Spleen (tissue), 7 donors: ENCODE measurements at regions not wholly inside any gene's neighbourhood (a gene's known extent, or its start where the extent isn't known, plus 50 kb on each side); places are given as distances from the start of the nearest gene placed in this dataset.

Experiments used
- CTCF ChIP-seq, 11 experiments: fragments of 200-600 bp in 7 of 11; fragments of 450-650 bp in 4 of 11; sonication (generic) in 4 of 11; IDR thresholded peaks in 8 of 11; conservative IDR thresholded peaks in 3 of 11; 1 replicate in 7 of 11; 2 replicates in 4 of 11; pipeline versions ENCODE4 v1.4.0 to v1.8.0; 2016 to 2021; ENCODE audit warnings: antibody characterized with exemption in 11 of 11, inconsistent platforms in 4 of 11, mild to moderate bottlenecking in 1 of 11
- POLR2A ChIP-seq, 3 donors: fragments of 450-650 bp; IDR thresholded peaks; one replicate each; pipeline ENCODE4 v1.5.1; 2017; ENCODE audit warnings: antibody characterized with exemption in 3 of 3, mild to moderate bottlenecking in 1 of 3
- donor health status: DM: no; HTN: no; CAD: no; lungs with moderate emphysema.
- donor health status: DM: no; HTN: no; CAD: no.
- donor health status: DM: no; HTN: no; CAD: no.

GRCh38 chr7:131139462-131139861, 188.2 kb upstream of the MKLN1 start:
- TF ChIP-seq POLR2A (IDR thresholded peaks at IDR 0.05) (no peak), CTCF (IDR thresholded peaks at IDR 0.05 in 8 of 11, conservative IDR thresholded peaks at IDR 0.05 in 3 of 11) (no peak)
